ENCODE measurements at regions not wholly inside any gene's neighbourhood (a gene's known extent, or its start where the extent isn't known, plus 50 kb on each side); places are given as distances from the start of the nearest gene placed in this dataset.

DNA sequence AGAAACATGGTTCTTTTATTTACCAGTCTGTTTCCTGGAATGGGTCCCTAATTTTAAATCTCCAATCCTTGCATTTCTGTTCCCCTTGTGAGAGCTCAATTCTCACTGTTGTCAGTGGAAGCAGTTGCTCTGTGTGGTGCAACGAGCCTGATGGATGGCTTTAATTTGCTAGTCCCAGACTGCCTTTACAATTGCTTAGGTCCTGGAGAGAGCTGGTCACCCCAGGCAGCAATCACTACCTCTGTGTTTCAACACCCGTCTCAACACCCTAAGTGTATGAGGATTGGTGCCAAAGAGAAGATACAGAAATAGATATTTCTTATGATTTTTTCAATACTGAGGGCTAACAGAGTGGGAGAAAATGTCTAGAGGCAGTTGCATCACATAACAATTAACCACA lies 873.8 kb downstream of the GLUD2 start:
- TF ChIP-seq, protein P1, sequence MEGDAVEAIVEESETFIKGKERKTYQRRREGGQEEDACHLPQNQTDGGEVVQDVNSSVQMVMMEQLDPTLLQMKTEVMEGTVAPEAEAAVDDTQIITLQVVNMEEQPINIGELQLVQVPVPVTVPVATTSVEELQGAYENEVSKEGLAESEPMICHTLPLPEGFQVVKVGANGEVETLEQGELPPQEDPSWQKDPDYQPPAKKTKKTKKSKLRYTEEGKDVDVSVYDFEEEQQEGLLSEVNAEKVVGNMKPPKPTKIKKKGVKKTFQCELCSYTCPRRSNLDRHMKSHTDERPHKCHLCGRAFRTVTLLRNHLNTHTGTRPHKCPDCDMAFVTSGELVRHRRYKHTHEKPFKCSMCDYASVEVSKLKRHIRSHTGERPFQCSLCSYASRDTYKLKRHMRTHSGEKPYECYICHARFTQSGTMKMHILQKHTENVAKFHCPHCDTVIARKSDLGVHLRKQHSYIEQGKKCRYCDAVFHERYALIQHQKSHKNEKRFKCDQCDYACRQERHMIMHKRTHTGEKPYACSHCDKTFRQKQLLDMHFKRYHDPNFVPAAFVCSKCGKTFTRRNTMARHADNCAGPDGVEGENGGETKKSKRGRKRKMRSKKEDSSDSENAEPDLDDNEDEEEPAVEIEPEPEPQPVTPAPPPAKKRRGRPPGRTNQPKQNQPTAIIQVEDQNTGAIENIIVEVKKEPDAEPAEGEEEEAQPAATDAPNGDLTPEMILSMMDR (conservative IDR thresholded peaks at IDR 0.05 in 1 of 2, IDR thresholded peaks at IDR 0.05 in 1 of 2; ENCODE audit: extremely low read depth in 1 of 2, insufficient read depth in 1 of 2, low read depth in 1 of 2, low read length in 2 of 2), result no peak
- TF ChIP-seq EZH2 (IDR thresholded peaks at IDR 0.05; ENCODE audit: borderline replicate concordance, low read length), result no peak

Measured in mammary epithelial cell (primary cell).